Omental fat pad (tissue), 3 donors: ENCODE measurements at regions not wholly inside any gene's neighbourhood (a gene's known extent, or its start where the extent isn't known, plus 50 kb on each side); places are given as distances from the start of the nearest gene placed in this dataset.
"Not testable (repeated sequence)": the region's sequence is repeated elsewhere in the genome, so short reads cannot be mapped to it uniquely, and the experiment has no call there.

Experiments used
- ATAC-seq: fragments of 150-250 bp; one replicate; pipeline ENCODE4 v1.9.1; 2016; ENCODE audit warnings: mild to moderate bottlenecking, moderate library complexity; ENCODE audit not compliant: low FRiP score
- DNase-seq: peaks from one replicate; pipeline ENCODE4 v3.0.0-alpha.2; 2019; ENCODE audit warnings: low spot score
- CTCF ChIP-seq, 3 donors: fragments of 450-650 bp; IDR thresholded peaks; one replicate each; pipeline ENCODE4 v1.5.1; 2016 to 2017; ENCODE audit warnings: antibody characterized with exemption in 3 of 3, mild to moderate bottlenecking in 3 of 3, moderate library complexity in 2 of 3

DNA sequence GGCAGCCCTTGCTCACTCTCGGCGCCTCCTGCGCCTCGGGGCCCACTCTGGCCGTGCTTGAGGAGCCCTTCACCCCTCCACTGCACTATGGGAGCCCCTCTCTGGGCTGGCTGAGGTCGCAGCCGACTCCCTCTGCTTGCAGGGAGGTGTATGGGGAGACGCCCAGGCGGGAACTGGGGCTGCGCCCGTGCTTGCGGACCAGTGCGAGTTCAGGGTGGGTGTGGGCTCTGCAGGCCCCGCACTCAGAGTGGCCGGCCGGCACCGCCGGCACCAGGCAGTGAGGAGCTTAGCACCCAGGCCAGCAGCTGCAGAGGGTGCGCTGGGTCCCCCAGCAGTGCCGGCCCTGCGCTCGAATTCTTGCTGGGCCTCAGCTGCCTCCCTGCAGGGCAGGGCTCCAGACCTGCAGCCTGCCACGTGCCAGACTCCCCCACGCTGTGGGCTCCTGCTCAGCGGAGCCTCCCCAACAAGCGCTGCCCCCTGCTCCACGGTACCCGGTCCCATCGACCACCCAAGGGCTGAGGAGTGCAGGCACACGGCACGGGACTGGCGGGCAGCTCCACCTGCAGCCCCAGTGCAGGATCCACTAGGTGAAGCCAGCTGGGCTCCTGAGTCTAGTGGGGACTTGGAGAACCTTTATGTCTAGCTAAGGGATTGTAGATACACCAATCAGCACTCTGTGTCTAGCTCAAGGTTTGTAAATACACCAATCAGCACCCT is 54.0 kb upstream of the WWC2 start:
- ATAC-seq, DNase-seq: not testable (repeated sequence)

DNA sequence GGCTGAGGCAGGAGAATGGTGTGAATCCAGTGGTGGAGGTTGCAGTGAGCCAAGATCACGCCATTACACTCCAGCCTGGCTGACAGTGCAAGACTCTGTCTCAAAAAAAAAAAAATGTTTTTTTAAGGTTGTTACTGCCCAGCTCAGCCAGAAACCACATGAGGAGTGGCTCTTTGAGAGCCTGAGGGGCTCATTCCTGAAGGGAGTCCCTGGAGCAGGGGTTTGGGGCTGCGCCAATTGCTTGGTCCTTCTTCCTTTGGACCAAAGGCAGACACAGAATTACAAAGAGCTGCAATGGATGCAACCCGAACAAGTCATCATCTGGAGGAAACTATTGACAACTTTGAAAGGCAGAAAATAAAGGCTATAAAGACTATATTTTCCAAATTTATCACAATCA is 60.6 kb upstream of the WWC2 start:
- TF ChIP-seq CTCF (IDR thresholded peaks at IDR 0.05): no peak
- ATAC-seq (no peak), DNase-seq (no peak)

- DNase-seq (no peak), ATAC-seq (no peak)
Measured at GRCh38 chr4:183035726-183036415, 63.2 kb upstream of the WWC2 start.

GRCh38 chr4:183035256-183035655 is 63.8 kb upstream of the WWC2 start:
- no peak for TF ChIP-seq CTCF (IDR thresholded peaks at IDR 0.05)
- ATAC-seq (no peak), DNase-seq (no peak)

More at GRCh38 chr4:183035726-183036415, 63.2 kb upstream of the WWC2 start:
- no peak for TF ChIP-seq CTCF (IDR thresholded peaks at IDR 0.05)

DNA sequence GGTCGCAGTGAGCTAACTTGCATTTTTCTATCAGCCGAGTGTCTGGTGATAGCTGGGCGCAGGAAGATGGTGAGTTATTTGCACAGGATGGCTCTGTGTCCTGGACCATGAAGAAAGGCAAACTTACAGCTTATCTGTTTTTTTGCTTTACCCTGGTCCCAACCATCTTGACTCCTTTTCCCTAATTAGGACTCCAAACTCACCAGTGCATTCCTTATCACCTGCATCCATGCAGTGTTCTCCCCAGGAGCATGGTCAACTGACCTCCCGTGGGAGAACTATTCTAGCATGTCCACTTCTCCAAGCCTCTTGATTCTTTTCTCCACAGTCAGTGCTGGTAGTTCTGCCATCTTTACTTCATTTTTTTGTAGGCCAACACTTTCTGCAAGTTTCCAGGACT is 68.2 kb upstream of the WWC2 start:
- no peak for TF ChIP-seq CTCF (IDR thresholded peaks at IDR 0.05)
- no peak for ATAC-seq
- no peak for DNase-seq

GRCh38 chr4:183030309-183030708 is 68.7 kb upstream of the WWC2 start:
- TF ChIP-seq CTCF (IDR thresholded peaks at IDR 0.05): no peak
- ATAC-seq: no peak
- no peak for DNase-seq

- ATAC-seq (no peak), DNase-seq (no peak)
- no peak for TF ChIP-seq CTCF (IDR thresholded peaks at IDR 0.05)
Measured at GRCh38 chr4:183029365-183029764, 69.7 kb upstream of the WWC2 start.
